ENCODE measurements at regions not wholly inside any gene's neighbourhood (a gene's known extent, or its start where the extent isn't known, plus 50 kb on each side); places are given as distances from the start of the nearest gene placed in this dataset.

GRCh38 chr7:85392326-85392725 lies 205.5 kb upstream of the SEMA3D start:
- DNase-seq (ENCODE audit: low spot score in 2 of 2): no peak
- TF ChIP-seq CTCF (IDR thresholded peaks at IDR 0.05): no peak
- no peak for TF ChIP-seq POLR2A (IDR thresholded peaks at IDR 0.05)
- intact Hi-C loops (cut with DNase I; ENCODE audit: low total_unique reads): no loop called here
- WGBS, 2 donors: 56 to 66% methylated on average over 4 of the region's 4 CpGs
- no peak overlapping the region for H3K4me3 ChIP-seq (ENCODE audit: low read depth, poor library complexity, severe bottlenecking)

- H3K4me3 ChIP-seq (ENCODE audit: low read depth, poor library complexity, severe bottlenecking): no peak overlapping the region
- TF ChIP-seq POLR2A (IDR thresholded peaks at IDR 0.05): no peak
- no peak for TF ChIP-seq CTCF (IDR thresholded peaks at IDR 0.05)
- 97 to 100% methylated on average over 1 of the region's 1 CpG for WGBS, 2 donors
- intact Hi-C loops (cut with DNase I; ENCODE audit: low total_unique reads): no loop called here
- DNase-seq (ENCODE audit: low spot score in 2 of 2): no peak
Observed at GRCh38 chr7:85386460-85386859, 199.6 kb upstream of the SEMA3D start.

GRCh38 chr7:85384392-85384791 lies 197.5 kb upstream of the SEMA3D start:
- H3K4me3 ChIP-seq (ENCODE audit: low read depth, poor library complexity, severe bottlenecking): no peak overlapping the region
- 85 to 94% methylated on average over 2 of the region's 2 CpGs for WGBS, 2 donors
- no peak for DNase-seq (ENCODE audit: low spot score in 2 of 2)
- intact Hi-C loops (cut with DNase I; ENCODE audit: low total_unique reads): no loop called here
- no peak for TF ChIP-seq POLR2A (IDR thresholded peaks at IDR 0.05)
- TF ChIP-seq CTCF (IDR thresholded peaks at IDR 0.05): no peak

- WGBS, 2 donors: 95 to 96% methylated on average over 16 of the region's 16 CpGs
- intact Hi-C loops (cut with DNase I; ENCODE audit: low total_unique reads): no loop called here
- no peak for DNase-seq (ENCODE audit: low spot score in 2 of 2)
- TF ChIP-seq CTCF (IDR thresholded peaks at IDR 0.05) (no peak), POLR2A (IDR thresholded peaks at IDR 0.05) (no peak)
- no peak overlapping the region for H3K4me3 ChIP-seq (ENCODE audit: low read depth, poor library complexity, severe bottlenecking)
Observed at GRCh38 chr7:85381212-85381611, 194.4 kb upstream of the SEMA3D start.

GRCh38 chr7:85376589-85376988 lies 189.7 kb upstream of the SEMA3D start:
- no peak for DNase-seq (ENCODE audit: low spot score in 2 of 2)
- WGBS, 2 donors: 87 to 89% methylated on average over 2 of the region's 2 CpGs
- intact Hi-C loops (cut with DNase I; ENCODE audit: low total_unique reads): no loop called here
- H3K4me3 ChIP-seq (ENCODE audit: low read depth, poor library complexity, severe bottlenecking): no peak overlapping the region
- TF ChIP-seq POLR2A (IDR thresholded peaks at IDR 0.05) (no peak), CTCF (IDR thresholded peaks at IDR 0.05) (no peak)

GRCh38 chr7:85356916-85357315 lies 170.1 kb upstream of the SEMA3D start:
- no peak for DNase-seq (ENCODE audit: low spot score in 2 of 2)
- 75 to 85% methylated on average over 1 of the region's 1 CpG for WGBS, 2 donors

More at GRCh38 chr7:85356916-85357315, 170.1 kb upstream of the SEMA3D start:
- H3K4me3 ChIP-seq (ENCODE audit: low read depth, poor library complexity, severe bottlenecking): no peak overlapping the region
- no peak for TF ChIP-seq POLR2A (IDR thresholded peaks at IDR 0.05)
- TF ChIP-seq CTCF (IDR thresholded peaks at IDR 0.05): no peak
- intact Hi-C loops (cut with DNase I; ENCODE audit: low total_unique reads): no loop called here

Measured in lower leg skin (tissue), 4 donors.